ENCODE measurements at regions not wholly inside any gene's neighbourhood (a gene's known extent, or its start where the extent isn't known, plus 50 kb on each side); places are given as distances from the start of the nearest gene placed in this dataset.

- no peaks in the 10 kb centered on the region for H3K27me3 ChIP-seq
- no peak for TF ChIP-seq CTCF (IDR thresholded peaks at IDR 0.05)
- ATAC-seq: no peak
- no peaks in the 10 kb centered on the region for H3K9me3 ChIP-seq
- H3K27ac ChIP-seq: no peak overlapping the region
- no peaks in the 10 kb centered on the region for H3K4me1 ChIP-seq
- no peak overlapping the region for H3K4me3 ChIP-seq
- intact Hi-C loops (cut with DNase I): no loop called here
- no peaks in the 10 kb centered on the region for H3K36me3 ChIP-seq
- no peak for DNase-seq
Measured at GRCh38 chr9:102867488-102867887, 127.6 kb upstream of the CYLC2 start.

- no peak for DNase-seq
- Histone ChIP-seq H3K27me3 (no peaks in the 10 kb centered on the region), H3K27ac (no peak overlapping the region), H3K9me3 (no peaks in the 10 kb centered on the region), H3K36me3 (no peaks in the 10 kb centered on the region), H3K4me3 (no peak overlapping the region), H3K4me1 (no peaks in the 10 kb centered on the region)
- no peak for TF ChIP-seq CTCF (IDR thresholded peaks at IDR 0.05)
- intact Hi-C loops (cut with DNase I): no loop called here
- ATAC-seq: no peak
Measured at GRCh38 chr9:102862478-102862877, 132.7 kb upstream of the CYLC2 start.

GRCh38 chr9:102855641-102856040 lies 139.5 kb upstream of the CYLC2 start:
- ATAC-seq: no peak
- no peak overlapping the region for H3K4me3 ChIP-seq
- H3K27ac ChIP-seq: no peak overlapping the region
- no peaks in the 10 kb centered on the region for H3K9me3 ChIP-seq
- TF ChIP-seq CTCF (IDR thresholded peaks at IDR 0.05): no peak
- H3K27me3 ChIP-seq: no peaks in the 10 kb centered on the region
- no peaks in the 10 kb centered on the region for H3K36me3 ChIP-seq
- DNase-seq: no peak
- H3K4me1 ChIP-seq: no peaks in the 10 kb centered on the region
- intact Hi-C loops (cut with DNase I): no loop called here

GRCh38 chr9:102845827-102846371 lies 149.2 kb upstream of the CYLC2 start:
- no peaks in the 10 kb centered on the region for H3K4me1 ChIP-seq
- ATAC-seq: no peak
- intact Hi-C loops (cut with DNase I): no loop called here

GRCh38 chr9:102844716-102845115 lies 150.4 kb upstream of the CYLC2 start:
- no peaks in the 10 kb centered on the region for H3K4me1 ChIP-seq
- intact Hi-C loops (cut with DNase I): no loop called here
- H3K36me3 ChIP-seq: no peaks in the 10 kb centered on the region
- no peak overlapping the region for H3K27ac ChIP-seq
- DNase-seq: no peak
- H3K9me3 ChIP-seq: no peaks in the 10 kb centered on the region
- no peak for ATAC-seq
- H3K27me3 ChIP-seq: no peaks in the 10 kb centered on the region
- no peak for TF ChIP-seq CTCF (IDR thresholded peaks at IDR 0.05)
- H3K4me3 ChIP-seq: no peak overlapping the region

More at GRCh38 chr9:102845827-102846371, 149.2 kb upstream of the CYLC2 start:
- H3K9me3 ChIP-seq: no peaks in the 10 kb centered on the region
- H3K27ac ChIP-seq: no peak overlapping the region
- TF ChIP-seq CTCF (IDR thresholded peaks at IDR 0.05): no peak
- no peak overlapping the region for H3K4me3 ChIP-seq
- H3K36me3 ChIP-seq: no peaks in the 10 kb centered on the region
- H3K27me3 ChIP-seq: no peaks in the 10 kb centered on the region
- no peak for DNase-seq

- H3K4me1 ChIP-seq: no peaks in the 10 kb centered on the region
- H3K27ac ChIP-seq: no peak overlapping the region
- intact Hi-C loops (cut with DNase I): no loop called here
- no peak for ATAC-seq
- H3K9me3 ChIP-seq: no peaks in the 10 kb centered on the region
- no peak overlapping the region for H3K4me3 ChIP-seq
- DNase-seq: no peak
- no peaks in the 10 kb centered on the region for H3K27me3 ChIP-seq
- H3K36me3 ChIP-seq: no peaks in the 10 kb centered on the region
- no peak for TF ChIP-seq CTCF (IDR thresholded peaks at IDR 0.05)
Measured at GRCh38 chr9:102842423-102842822, 152.7 kb upstream of the CYLC2 start.

All from upper lobe of right lung (tissue), 1 donor.